DMS153 treated with DMSO at 0.1 percent for 48 hours (cell line): ENCODE measurements at regions not wholly inside any gene's neighbourhood (a gene's known extent, or its start where the extent isn't known, plus 50 kb on each side); places are given as distances from the start of the nearest gene placed in this dataset.

ENCODE experiments used
- DNase-seq: peaks from one replicate; lab custom pipeline; 2025; ENCODE audit not compliant: unreplicated experiment; lab: John Stamatoyannopoulos, UW

GRCh38 chr4:111985426-111985825 lies 159.8 kb upstream of the FAM241A start:
- DNase-seq = no peak

- no peak for DNase-seq
Observed at GRCh38 chr4:111986095-111986494, 159.2 kb upstream of the FAM241A start.

DNA sequence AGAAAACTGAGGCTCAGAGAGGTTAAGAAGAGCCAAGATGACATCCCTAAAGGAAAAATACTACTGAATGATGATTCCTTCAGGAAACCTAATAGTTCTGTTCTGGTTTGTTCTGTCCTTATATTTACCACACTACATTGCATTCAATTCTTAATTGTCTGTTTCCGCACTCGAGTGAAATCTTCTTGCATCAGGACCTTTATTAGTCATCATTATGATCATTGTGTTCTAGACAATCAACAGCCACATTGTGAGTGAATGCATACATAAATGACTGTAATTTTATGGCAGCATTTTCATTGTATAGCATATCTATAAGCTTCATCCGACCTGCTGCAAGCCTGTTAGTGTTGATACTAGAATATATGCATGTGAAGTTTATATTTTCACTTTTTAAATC lies 156.7 kb upstream of the FAM241A start:
- no peak for DNase-seq

DNA sequence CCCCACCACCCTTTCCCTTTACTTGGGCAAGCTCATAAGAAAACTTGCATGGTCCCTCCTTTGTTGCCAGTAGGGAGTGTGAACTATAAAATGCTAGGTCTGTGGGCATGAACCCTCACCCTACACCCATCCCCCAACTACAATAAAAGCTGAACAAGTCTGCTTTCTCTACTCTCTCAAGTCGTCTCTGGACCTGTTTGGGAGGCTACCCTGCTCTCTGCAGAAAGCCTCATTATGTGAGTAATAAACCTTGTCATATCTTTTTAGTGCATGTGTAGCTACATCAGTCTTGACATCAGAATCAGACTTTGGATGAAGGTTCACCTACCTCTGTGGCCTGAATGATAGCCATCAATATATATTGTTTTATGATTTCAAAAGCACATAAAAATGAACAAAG lies 155.4 kb upstream of the FAM241A start:
- DNase-seq = no peak

- no peak for DNase-seq
Observed at GRCh38 chr4:111991163-111991562, 154.1 kb upstream of the FAM241A start.

DNA sequence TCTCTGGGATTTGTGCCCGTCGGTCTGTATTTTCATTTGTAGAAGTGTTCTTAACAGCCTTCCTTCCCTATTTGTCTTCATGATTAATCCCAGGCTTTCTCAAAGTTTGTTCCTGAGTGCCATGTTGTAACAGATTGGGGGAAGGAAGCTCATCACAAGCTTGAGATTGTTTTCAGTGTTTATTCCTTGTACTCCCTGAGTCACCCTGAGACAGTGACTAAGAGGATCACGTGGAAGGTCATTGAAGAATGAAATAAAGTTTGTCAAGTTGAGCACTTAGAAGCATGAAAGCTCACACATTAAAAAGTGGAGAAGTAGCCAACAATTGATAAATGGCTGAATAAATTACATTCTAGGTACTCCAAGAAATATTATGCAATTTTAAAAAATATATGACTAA lies 153.5 kb upstream of the FAM241A start:
- no peak for DNase-seq

DNA sequence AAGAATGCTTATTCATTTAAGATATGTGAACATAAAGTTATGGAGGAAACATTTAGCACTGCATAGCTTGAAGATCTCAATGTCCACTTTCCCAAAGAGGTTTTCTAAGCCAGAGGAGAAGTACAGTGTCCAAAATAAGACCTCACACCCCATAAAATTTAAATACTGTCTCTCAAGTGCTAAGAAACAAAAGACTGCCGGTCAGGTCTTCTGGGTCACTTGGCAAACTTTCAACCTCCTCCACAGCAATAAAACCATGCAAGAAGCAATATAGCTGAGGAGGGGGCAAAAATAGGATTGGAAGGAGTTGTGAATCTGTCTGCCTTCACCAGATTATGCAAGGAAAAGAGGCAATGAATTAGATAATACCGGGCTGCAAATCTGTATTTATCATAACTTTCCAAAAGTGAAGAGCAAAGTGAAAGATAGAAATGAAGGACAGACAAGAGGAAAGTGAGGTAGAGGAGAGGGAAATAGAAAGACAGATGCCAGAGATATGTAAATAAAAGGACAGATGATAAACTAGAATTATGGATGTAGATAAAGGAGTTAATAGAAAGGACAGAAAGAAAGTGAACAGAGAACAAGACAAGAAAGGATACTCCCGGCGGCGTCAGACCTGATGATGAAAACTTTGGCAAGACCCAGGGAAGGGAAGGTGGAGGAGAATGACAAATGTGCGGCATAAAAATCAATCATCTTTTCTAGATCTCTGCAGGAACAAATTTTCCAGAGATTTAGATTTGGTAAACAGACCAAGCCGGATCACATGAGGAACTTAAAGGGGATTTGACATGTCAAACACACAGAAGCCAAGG lies 152.7 kb upstream of the FAM241A start:
- DNase-seq = no peak

DNA sequence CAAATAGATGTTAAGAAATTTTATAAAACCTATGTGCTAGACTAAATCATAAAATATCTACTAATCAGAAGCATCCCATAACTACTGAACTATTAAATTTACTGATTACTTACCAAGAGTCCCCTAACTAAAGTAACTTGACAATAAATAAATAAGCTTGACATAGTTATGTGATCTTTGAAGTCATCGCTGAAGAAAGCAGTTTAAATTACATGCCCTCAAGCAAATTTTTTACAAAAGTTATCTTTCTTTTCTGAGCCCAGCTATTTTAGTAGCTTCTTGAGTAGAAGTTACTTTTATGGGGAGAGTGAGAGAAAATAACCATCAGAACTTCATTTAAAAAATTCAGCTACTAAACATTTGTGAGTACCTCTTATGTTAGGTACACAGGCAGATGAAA lies 150.9 kb upstream of the FAM241A start:
- DNase-seq = no peak

DNA sequence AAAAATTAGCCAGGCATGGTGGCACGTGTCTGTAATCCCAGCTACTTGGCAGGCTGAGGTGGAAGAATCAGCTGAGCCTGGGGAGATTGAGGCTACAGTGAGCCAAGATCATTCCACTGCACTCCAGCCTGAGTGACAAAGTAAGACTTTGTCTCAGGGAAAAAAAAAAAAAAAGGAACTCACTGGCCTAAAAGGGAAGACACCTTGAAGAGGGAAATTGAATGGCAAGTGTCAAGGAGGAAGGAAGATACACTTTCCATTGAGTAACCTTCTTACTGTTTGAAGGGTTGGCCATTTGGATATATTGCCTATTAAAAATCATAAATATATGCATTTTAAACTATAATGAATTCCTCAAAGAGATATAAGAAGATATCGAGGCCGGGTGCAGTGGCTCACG lies 147.5 kb upstream of the FAM241A start:
- DNase-seq = no peak

DNA sequence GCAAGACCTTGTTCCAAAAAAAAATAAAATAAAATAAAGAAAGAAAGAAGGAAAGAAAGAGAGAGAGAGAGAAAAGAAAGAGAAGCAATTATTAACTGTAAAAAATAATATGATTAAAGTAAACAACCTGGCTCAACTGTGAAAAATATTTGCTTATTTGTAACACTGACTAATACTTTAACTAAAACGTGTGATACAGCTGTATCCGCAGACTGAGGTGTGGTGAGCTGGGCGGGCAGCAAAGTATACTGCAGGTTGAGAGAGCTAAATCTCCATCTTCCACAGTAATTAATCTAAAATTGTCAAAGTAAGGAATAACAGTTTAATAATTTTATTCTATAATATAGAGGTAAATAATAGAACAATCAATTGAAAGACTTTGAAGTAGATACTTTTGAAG lies 145.5 kb upstream of the FAM241A start:
- DNase-seq = no peak

DNA sequence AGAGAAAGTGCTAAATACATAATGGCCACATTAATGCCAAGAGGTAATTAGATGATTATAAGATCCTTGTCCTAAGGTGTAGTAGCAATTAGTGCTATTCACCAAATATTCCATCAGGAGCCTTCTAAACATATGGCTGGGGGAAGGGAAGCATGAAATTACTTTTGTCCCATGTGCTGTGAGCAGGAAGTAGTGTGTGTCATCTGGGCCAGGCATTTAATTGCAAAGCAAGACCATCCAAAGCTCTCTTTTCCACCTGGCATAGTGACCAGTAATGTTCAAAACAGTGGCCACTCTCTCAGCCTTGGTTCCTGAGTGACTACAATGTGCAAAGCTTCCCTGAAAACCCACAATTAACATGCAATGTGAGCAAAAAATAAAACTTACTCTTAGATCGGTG lies 144.2 kb upstream of the FAM241A start:
- no peak for DNase-seq

- DNase-seq = no peak
Observed at GRCh38 chr4:112002248-112002661, 143.0 kb upstream of the FAM241A start.

DNA sequence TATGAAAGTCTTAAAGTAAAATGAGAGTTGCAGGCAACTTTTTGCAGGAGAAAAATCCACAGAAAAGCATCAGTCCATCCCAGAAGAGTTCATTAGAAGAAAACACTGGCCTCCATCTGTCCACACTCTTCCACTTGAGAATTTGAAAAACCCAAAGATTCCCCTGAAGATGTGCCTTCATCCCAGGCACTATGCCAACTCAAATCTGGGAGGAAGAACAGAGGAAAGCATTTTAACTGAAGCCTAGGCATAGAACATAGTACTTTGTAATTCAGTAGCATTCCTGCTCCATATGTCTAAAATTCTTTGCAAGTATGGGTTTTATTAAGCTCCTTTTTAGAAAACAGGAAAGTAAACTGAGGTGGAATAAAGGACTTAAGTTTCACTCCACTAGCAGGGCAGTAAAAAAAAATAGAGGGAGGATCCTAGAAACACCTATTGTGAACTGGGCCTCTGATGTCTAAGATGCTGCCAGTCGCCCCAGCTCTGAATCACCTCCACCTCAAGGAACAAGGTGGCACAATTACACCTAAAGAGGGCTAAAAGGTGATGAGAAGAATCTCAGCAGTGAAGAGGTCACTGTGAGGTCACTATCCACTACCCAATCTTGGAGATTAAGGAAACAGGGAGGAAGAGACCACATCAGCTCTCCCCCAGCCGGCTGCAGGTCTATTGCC lies 141.9 kb upstream of the FAM241A start:
- DNase-seq = no peak

GRCh38 chr4:112005027-112005426 lies 140.2 kb upstream of the FAM241A start:
- DNase-seq = no peak

- no peak for DNase-seq
Observed at GRCh38 chr4:112007391-112007790, 137.9 kb upstream of the FAM241A start.

GRCh38 chr4:112015960-112016359 lies 129.3 kb upstream of the FAM241A start:
- DNase-seq = no peak

- no peak for DNase-seq
Observed at GRCh38 chr4:112023402-112023950, 121.8 kb upstream of the FAM241A start.

DNA sequence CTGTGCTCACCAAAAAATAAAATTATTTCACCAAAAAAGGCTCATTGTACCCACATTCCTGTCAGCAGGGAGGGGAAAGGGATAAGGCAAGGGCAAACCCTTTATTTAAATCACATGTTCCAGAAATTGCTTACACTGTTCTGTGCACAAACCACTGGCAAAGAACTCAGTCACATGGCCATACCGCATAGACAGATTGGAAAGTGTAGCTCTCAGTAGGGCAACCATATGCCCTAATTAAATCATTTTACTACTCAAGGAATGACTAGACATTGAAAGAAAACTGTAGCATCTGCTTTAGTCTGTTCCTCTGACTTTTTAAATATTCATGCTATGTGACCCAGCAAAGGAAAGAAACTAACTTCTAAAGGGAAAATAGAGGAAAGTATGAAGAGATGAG lies 119.2 kb upstream of the FAM241A start:
- DNase-seq = no peak

DNA sequence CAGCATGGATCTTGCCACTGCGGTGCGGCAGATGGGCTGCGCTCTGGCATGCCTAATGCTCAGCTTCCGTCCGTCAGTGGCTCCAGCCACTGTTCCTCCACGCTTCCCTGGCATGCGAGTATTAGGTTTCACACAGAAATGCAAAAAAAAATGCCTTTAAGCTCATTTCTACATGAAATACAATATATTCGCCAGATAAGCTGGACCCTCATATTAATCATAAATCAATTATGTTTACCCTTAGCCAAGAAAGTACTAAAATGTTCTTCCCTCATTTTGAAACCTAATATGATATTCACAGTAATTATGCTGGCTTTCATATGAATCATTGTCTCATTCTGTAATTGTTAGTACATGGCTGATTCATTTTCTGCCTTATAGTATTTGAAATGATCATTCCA lies 115.5 kb upstream of the FAM241A start:
- no peak for DNase-seq

DNA sequence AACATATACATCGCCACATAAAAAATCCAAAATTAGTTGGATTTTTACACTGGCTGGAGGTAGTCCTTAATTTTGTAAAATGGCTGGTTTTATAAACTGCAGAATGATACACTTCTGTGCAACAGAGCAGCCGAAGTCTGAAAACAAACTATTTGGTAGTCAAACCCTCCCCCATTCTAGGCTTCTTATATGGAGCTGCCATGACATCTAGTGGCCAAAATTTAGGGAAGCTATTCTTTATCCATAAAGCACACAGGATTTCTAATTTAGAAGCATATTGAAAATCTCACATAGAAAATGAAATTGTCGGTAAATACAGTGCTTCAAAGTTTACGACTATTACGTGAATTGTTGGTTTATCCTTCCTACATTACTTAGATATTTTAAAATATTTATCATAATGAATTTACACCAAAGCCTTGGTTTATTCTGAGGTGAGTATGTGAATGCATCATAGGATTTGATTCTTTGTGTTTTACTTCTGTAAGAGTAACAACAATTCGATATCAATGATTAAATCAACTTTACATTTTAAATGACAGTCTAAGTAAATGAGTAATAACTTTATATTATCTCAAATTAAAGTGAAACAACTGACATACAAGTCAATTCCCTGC lies 113.4 kb upstream of the FAM241A start:
- DNase-seq = peak; percentile 45

GRCh38 chr4:112036886-112037285 lies 108.4 kb upstream of the FAM241A start:
- DNase-seq = no peak

- DNase-seq = no peak
Observed at GRCh38 chr4:112038861-112039260, 106.4 kb upstream of the FAM241A start.
